ENCODE measurements at regions not wholly inside any gene's neighbourhood (a gene's known extent, or its start where the extent isn't known, plus 50 kb on each side); places are given as distances from the start of the nearest gene placed in this dataset.

- in situ Hi-C loops (cut with MboI), result no loop called here
- Histone ChIP-seq H3K79me2 (ENCODE audit: insufficient read depth) (no peaks in the 10 kb centered on the region), H3K4me3 (no peak overlapping the region), H3K27ac (no peak overlapping the region), H3K4me1 (ENCODE audit: insufficient read depth) (no peaks in the 10 kb centered on the region), H2AFZ (no peak overlapping the region), H3K36me3 (ENCODE audit: low read depth) (no peaks in the 10 kb centered on the region), H3K9me3 (ENCODE audit: low read depth) (no peaks in the 10 kb centered on the region), H3K9me2 (ENCODE audit: insufficient read depth) (no peaks in the 10 kb centered on the region), H3K27me3 (replicated peaks; ENCODE audit: insufficient read depth) (no peaks in the 10 kb centered on the region), H3F3A (ENCODE audit: insufficient read depth) (no peaks in the 10 kb centered on the region), H3K9ac (no peak overlapping the region), H3K4me2 (ENCODE audit: unreplicated experiment) (no peak overlapping the region), H4K20me1 (ENCODE audit: insufficient read depth) (no peaks in the 10 kb centered on the region)
- no peak for DNase-seq
- 17 to 18% methylated on average over 2 of the region's 2 CpGs for WGBS, 2 experiments (ENCODE audit: low coverage in 1 of 2, low lambda C conversion rate in 2 of 2, missing lambda C conversion rate in 2 of 2)
- TF ChIP-seq EZH2 (IDR thresholded peaks at IDR 0.05; ENCODE audit: insufficient read depth, poor library complexity, severe bottlenecking) (no peak), EZH2phosphoT487 (IDR thresholded peaks at IDR 0.05; ENCODE audit: insufficient read depth, low read depth) (no peak)
These were observed 277.6 kb downstream of the TMEM38B start for GRCh38 chr9:105971986-105972385.

GRCh38 chr9:105972466-105973204, 278.3 kb downstream of the TMEM38B start:
- DNase-seq, result no peak
- H3K27ac ChIP-seq, result no peak overlapping the region
- H3K4me3 ChIP-seq, result no peak overlapping the region

GRCh38 chr9:105973951-105974351, 279.6 kb downstream of the TMEM38B start:
- Histone ChIP-seq H3K9ac (no peak overlapping the region), H4K20me1 (ENCODE audit: insufficient read depth) (no peaks in the 10 kb centered on the region), H3K4me2 (ENCODE audit: unreplicated experiment) (no peak overlapping the region), H3K9me3 (ENCODE audit: low read depth) (no peaks in the 10 kb centered on the region), H3K27ac (no peak overlapping the region), H3K9me2 (ENCODE audit: insufficient read depth) (no peaks in the 10 kb centered on the region), H3K4me1 (ENCODE audit: insufficient read depth) (no peaks in the 10 kb centered on the region), H3K79me2 (ENCODE audit: insufficient read depth) (no peaks in the 10 kb centered on the region), H3K36me3 (ENCODE audit: low read depth) (no peaks in the 10 kb centered on the region), H3K27me3 (replicated peaks; ENCODE audit: insufficient read depth) (no peaks in the 10 kb centered on the region), H3K4me3 (no peak overlapping the region), H2AFZ (no peak overlapping the region), H3F3A (ENCODE audit: insufficient read depth) (no peaks in the 10 kb centered on the region)
- in situ Hi-C loops (cut with MboI), result no loop called here
- TF ChIP-seq EZH2phosphoT487 (IDR thresholded peaks at IDR 0.05; ENCODE audit: insufficient read depth, low read depth) (no peak), EZH2 (IDR thresholded peaks at IDR 0.05; ENCODE audit: insufficient read depth, poor library complexity, severe bottlenecking) (no peak)
- DNase-seq, result peak; percentile 18
- 0 to 1% methylated on average over 3 of the region's 3 CpGs for WGBS, 2 experiments (ENCODE audit: low coverage in 1 of 2, low lambda C conversion rate in 2 of 2, missing lambda C conversion rate in 2 of 2)

More at GRCh38 chr9:105972466-105973204, 278.3 kb downstream of the TMEM38B start:
- no peak overlapping the region for H3K9ac ChIP-seq
- 32 to 38% methylated on average over 6 of the region's 6 CpGs for WGBS, 2 experiments (ENCODE audit: low coverage in 1 of 2, low lambda C conversion rate in 2 of 2, missing lambda C conversion rate in 2 of 2)
- in situ Hi-C loops (cut with MboI), result no loop called here
- H3K9me3 ChIP-seq (ENCODE audit: low read depth), result no peaks in the 10 kb centered on the region
- H3K9me2 ChIP-seq (ENCODE audit: insufficient read depth), result no peaks in the 10 kb centered on the region
- no peak overlapping the region for H2AFZ ChIP-seq
- H3K36me3 ChIP-seq (ENCODE audit: low read depth), result no peaks in the 10 kb centered on the region
- no peak overlapping the region for H3K4me2 ChIP-seq (ENCODE audit: unreplicated experiment)
- TF ChIP-seq EZH2phosphoT487 (IDR thresholded peaks at IDR 0.05; ENCODE audit: insufficient read depth, low read depth) (no peak), EZH2 (IDR thresholded peaks at IDR 0.05; ENCODE audit: insufficient read depth, poor library complexity, severe bottlenecking) (no peak)
- H3K4me1 ChIP-seq (ENCODE audit: insufficient read depth), result no peaks in the 10 kb centered on the region
- H4K20me1 ChIP-seq (ENCODE audit: insufficient read depth), result no peaks in the 10 kb centered on the region
- no peaks in the 10 kb centered on the region for H3F3A ChIP-seq (ENCODE audit: insufficient read depth)
- H3K27me3 ChIP-seq (replicated peaks; ENCODE audit: insufficient read depth), result no peaks in the 10 kb centered on the region
- no peaks in the 10 kb centered on the region for H3K79me2 ChIP-seq (ENCODE audit: insufficient read depth)

GRCh38 chr9:105975886-105976645, 281.7 kb downstream of the TMEM38B start:
- Histone ChIP-seq H3K9me3 (ENCODE audit: low read depth) (no peaks in the 10 kb centered on the region), H4K20me1 (ENCODE audit: insufficient read depth) (no peaks in the 10 kb centered on the region), H3K27ac (no peak overlapping the region), H3K9ac (no peak overlapping the region), H3K9me2 (ENCODE audit: insufficient read depth) (no peaks in the 10 kb centered on the region), H3K4me1 (ENCODE audit: insufficient read depth) (no peaks in the 10 kb centered on the region), H3K36me3 (ENCODE audit: low read depth) (no peaks in the 10 kb centered on the region), H2AFZ (no peak overlapping the region), H3K27me3 (replicated peaks; ENCODE audit: insufficient read depth) (no peaks in the 10 kb centered on the region), H3K79me2 (ENCODE audit: insufficient read depth) (no peaks in the 10 kb centered on the region), H3K4me3 (no peak overlapping the region), H3F3A (ENCODE audit: insufficient read depth) (no peaks in the 10 kb centered on the region), H3K4me2 (ENCODE audit: unreplicated experiment) (no peak overlapping the region)
- no peak for TF ChIP-seq EZH2 (IDR thresholded peaks at IDR 0.05; ENCODE audit: insufficient read depth, poor library complexity, severe bottlenecking)
- DNase-seq, result no peak
- in situ Hi-C loops (cut with MboI), result no loop called here
- 14% methylated on average over 14 of the region's 14 CpGs for WGBS, 2 experiments (ENCODE audit: low coverage in 1 of 2, low lambda C conversion rate in 2 of 2, missing lambda C conversion rate in 2 of 2)
